Panc1 (cell line): ENCODE measurements at regions not wholly inside any gene's neighbourhood (a gene's known extent, or its start where the extent isn't known, plus 50 kb on each side); places are given as distances from the start of the nearest gene placed in this dataset.

ENCODE experiments used
- CTCF ChIP-seq: fragments of 450-650 bp; IDR thresholded peaks from 2 replicates; pipeline ENCODE4 v1.5.1; 2017; ENCODE audit warnings: mild to moderate bottlenecking
- POLR2AphosphoS5 ChIP-seq: IDR thresholded peaks from 2 replicates; pipeline ENCODE4 v1.6.1; 2012; ENCODE audit warnings: mild to moderate bottlenecking, low read depth, low read length, moderate library complexity
- REST ChIP-seq, 2 experiments: IDR thresholded peaks; 2 replicates each; pipeline ENCODE4 v1.6.1; 2011 to 2012; ENCODE audit warnings: low read depth in 2 of 2, control low read depth in 1 of 2, low read length in 1 of 2, mild to moderate bottlenecking in 1 of 2, moderate library complexity in 1 of 2; ENCODE audit not compliant: insufficient read depth in 1 of 2

DNA sequence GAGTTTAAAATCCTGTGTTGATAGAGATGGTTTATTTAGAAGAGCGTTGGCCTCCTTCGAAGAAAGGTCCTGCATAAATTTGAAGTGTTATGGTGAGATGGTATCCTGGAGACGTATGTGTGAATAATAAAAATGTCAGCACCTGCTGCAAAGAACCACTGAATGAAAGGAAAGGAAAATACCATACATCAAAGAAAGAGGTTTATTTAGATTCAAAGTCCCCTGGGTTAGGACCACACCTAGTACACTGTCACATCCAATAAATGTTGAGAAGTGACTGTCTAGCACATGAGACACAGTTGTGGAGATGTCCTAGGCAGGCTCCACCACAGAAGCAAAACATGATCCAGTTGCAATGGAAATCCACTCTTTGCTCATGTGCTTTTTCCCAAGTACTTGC lies 214.7 kb downstream of the PAX1 start:
- TF ChIP-seq CTCF (no peak), REST (IDR thresholded peaks at IDR 0.05; ENCODE audit: insufficient read depth in 1 of 2, low read depth in 2 of 2, low read length in 1 of 2) (no peak), POLR2AphosphoS5 (no peak)
